ELR (cell line): ENCODE measurements at regions not wholly inside any gene's neighbourhood (a gene's known extent, or its start where the extent isn't known, plus 50 kb on each side); places are given as distances from the start of the nearest gene placed in this dataset.
"Not testable (repeated sequence)": the region's sequence is repeated elsewhere in the genome, so short reads cannot be mapped to it uniquely, and the experiment has no call there.

Source experiments
- DNase-seq: peaks from one replicate; pipeline ENCODE4 v3.0.0-alpha.2; 2015; ENCODE audit warnings: low read depth

GRCh38 chr2:107462181-107462580 is 364.5 kb upstream of the RGPD4 start:
- DNase-seq = no peak

GRCh38 chr2:107466241-107466640 is 360.5 kb upstream of the RGPD4 start:
- DNase-seq = no peak

GRCh38 chr2:107466984-107467773 is 359.5 kb upstream of the RGPD4 start:
- no peak for DNase-seq

DNA sequence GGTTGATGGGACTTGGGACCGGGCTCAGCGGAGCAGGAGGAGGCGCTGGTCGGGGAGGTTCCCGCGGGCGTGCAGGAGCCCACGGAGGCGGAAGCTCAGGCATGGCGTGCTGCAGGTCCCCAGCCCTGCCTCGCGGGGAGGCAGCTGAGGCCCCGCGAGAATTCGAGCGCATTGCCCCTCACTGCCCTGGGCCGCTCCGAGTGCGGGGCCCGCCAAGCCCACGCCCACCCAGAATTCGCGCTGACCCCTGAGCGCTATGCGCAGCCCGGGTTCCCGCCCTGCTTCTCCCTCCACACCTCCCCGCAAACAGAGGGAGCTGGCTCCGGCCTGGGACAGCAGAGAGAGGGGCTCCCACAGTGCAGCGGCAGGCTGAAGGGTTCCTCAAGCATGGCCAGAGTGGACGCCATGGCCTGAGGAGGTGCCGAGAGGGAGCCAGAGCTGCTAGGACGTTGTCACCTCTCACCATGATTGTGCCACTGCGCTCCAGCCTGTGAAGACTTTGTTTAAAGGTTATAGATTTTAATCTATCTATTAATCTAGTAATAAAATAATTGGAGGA is 357.2 kb upstream of the RGPD4 start:
- no peak for DNase-seq

DNA sequence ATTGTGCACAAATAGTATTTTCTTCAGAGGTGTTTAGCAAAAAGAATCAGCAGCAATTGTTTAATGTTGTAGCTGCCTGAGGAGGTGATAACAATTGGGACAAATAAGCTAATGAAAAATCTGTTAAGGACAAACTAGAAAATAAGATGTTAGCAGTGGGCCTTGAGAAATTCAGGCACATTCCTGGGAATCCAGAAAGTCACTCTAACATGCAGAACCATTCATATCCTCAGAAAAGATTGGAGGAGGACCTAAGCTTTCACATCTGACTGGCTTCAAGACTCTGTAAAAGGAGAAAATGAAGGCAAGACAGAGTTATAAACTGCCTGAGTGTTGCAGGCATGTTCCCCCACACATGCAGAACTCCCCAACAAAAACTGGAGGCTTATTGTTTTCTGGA is 353.5 kb upstream of the RGPD4 start:
- no peak for DNase-seq

DNA sequence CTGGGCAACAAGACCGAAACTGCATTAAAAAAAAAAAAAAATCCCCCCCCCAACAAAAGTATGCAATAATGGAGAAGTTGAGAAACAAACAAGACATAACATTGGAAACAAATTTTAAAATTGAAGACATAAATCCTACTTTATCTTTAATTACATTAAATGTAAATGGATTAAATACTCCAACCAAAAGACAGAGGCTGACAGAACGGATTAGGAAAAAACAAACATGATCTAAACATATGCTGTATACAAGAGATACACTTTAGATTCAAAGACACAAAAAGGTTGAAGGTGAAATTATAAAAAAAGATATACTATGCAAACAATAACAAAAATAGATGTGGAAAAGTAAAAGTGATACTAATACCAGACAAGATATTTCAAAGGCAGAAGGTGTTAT is 350.8 kb upstream of the RGPD4 start:
- DNase-seq = no peak

DNA sequence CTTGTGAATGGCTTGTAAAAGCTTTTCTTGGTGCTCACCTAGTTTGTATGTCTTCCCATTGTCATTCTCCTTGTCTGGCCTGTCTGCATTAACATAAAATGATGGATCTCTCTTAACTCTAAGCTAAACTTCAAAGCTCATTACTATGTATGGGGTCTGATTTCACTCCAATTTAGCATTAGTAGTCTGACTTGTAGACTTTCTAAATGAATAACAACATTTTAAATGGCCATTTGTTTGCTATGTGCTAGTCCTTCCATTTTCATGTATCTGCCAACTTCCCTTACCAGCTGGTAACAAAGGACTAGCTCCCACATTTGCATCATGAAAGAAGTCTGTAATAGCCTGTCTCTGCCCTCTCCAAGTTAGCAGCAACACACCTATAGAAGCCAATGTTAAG is 324.2 kb upstream of the RGPD4 start:
- no peak for DNase-seq

- DNase-seq = no peak
Observed at GRCh38 chr2:107511970-107512789, 314.5 kb upstream of the RGPD4 start.

DNA sequence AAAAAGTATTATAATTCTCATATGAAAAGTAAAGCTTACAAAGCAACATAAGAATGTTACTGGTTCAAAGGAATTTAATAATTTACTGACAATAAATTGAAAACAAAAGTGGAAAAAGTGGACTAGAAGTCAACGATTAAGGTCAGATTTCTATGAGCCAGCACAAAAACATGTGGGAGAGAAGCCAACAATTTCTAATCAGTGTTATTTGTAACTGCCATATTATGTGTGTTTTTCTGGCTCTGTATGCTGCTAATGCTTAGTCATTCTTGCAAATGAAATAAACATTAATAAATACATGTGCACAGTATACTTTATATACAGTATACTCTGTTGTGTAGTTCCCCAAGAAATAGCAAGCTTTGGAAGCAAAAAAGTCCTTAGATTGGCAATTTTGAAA is 301.3 kb upstream of the RGPD4 start:
- DNase-seq = peak; percentile 45

GRCh38 chr2:107529146-107529545 is 297.5 kb upstream of the RGPD4 start:
- DNase-seq = no peak

GRCh38 chr2:107530046-107530445 is 296.6 kb upstream of the RGPD4 start:
- no peak for DNase-seq

DNA sequence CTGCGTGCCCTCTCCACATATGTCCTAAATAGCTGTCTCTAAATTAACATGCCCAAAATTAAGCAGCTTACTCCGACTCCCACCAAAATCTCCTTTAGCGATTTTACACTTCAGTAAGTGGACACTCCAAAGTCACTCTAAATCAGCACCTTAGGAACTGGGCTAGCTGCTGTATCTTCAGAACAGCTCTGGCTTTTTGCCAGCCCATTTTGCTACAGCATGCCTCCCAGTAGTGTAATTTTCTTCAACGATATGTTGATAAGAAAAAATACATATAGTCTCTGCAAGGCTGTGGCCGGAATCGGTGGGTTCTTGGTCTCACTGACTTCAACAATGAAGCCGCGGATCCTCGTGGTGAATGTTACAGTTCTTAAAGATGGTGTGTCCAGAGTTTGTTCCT is 291.8 kb upstream of the RGPD4 start:
- DNase-seq = no peak

GRCh38 chr2:107535905-107536689 is 290.6 kb upstream of the RGPD4 start:
- not testable (repeated sequence) for DNase-seq

DNA sequence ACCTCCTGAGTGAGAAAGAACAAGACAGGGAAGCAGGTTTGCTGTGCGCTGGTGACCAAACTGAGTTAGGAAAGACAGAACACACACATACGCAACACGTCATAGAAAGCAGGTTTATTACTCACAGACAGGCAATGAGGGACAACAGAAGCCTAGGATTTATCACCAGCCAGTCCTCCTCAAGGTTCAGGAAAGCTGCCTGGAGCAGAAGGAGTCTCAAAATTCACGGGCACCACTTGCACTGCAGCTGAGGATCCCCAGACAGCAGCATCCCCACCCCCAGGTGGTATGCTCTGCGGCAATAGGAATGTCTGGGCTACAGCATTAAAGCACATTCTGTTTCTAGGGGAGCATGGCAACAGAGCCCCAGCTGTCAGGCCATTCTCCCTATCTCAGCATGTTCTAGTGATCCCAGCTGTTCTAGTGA is 284.4 kb upstream of the RGPD4 start:
- DNase-seq = no peak

DNA sequence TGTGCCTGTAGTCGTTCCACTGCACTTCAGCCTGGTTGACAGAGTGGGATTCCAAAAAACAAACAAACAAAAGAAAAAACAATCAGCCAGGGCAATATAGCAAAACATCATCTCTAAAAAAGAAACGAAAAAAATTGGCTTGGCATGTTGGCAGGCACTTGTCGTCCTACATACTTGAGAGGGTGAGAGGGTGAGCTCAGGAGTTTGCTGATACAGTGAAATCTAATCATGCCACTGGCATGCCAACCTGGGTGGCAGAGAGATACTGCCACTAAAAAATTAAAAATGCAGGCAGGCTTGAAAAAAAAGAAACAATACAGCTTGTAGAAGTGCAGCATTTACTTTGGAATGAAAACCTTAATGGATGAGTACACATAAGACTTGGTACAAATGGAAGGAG is 282.9 kb upstream of the RGPD4 start:
- DNase-seq = no peak

GRCh38 chr2:107545066-107545465 is 281.6 kb upstream of the RGPD4 start:
- no peak for DNase-seq

DNA sequence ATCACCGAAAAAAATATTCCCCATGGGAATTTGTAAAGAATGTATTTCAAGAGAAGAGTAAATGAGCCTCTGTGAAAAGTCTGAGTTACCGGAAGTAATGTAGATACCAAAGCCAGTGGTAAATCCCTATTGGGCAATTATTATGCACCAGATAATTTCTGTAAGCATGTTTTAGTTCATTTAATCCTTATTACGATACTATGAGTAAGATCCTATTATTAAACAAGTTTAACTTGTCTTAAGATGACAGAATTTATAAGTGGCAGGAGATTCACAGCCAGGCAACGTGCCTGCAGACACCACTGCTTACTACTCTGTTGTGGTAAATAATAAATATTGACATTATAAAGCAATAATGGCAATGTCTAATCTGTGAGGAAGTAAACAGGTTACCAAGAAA is 280.8 kb upstream of the RGPD4 start:
- DNase-seq = no peak

DNA sequence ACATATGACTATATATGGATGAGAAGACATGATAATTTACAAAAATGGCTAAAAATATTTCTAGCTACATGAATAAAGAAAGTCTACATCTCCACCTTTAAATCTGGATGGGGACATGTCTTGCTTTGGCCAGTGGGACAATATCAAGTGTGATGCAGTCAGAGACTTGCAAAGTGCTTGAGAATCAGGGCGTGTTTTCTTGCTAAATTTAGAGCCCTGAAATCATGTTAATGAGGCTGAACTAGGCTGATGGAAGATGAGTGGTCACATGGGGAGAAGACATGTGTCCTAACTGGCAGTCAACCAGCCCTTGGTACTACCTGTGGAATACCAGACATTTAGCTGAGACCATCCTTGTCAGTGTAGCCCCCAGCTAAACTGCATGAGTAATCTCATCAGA is 278.5 kb upstream of the RGPD4 start:
- DNase-seq = no peak

DNA sequence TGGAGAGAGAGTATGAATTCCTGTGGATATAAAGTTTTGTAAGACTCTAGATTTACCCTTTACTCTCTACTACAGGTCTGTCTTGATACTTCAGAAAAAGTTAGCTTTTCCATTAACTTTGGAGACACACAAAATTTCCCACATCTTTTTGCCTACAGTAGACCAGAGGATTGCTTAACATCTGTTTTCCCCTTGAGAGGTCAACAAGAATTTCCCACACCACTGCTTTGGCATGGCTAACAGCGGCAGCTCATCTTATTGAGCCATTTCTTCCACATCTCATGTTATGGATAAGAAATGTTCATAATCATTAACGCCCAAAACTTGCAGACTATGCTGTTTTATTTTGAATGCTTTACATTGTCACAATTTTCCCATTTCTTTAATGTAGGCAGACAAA is 273.6 kb upstream of the RGPD4 start:
- no peak for DNase-seq

DNA sequence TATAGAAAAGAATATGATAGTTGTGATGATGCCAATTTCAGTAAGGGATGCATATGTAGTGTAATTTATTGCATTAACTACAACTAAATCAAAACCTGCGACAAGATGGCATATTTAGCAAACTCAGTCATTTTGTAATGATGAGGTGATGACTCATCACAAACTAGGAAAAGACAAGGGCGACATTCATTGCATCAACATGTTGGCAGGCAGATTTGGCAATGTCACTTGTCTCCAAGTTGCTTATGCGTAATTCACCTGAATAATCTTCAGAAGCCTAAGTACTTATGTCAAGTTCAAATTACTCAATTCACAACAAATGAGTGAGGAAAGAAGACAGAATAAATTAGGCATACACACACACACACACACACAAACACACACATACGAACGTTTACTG is 273.2 kb upstream of the RGPD4 start:
- DNase-seq = peak; percentile 25

- no peak for DNase-seq
Observed at GRCh38 chr2:107556038-107556627, 270.6 kb upstream of the RGPD4 start.

DNA sequence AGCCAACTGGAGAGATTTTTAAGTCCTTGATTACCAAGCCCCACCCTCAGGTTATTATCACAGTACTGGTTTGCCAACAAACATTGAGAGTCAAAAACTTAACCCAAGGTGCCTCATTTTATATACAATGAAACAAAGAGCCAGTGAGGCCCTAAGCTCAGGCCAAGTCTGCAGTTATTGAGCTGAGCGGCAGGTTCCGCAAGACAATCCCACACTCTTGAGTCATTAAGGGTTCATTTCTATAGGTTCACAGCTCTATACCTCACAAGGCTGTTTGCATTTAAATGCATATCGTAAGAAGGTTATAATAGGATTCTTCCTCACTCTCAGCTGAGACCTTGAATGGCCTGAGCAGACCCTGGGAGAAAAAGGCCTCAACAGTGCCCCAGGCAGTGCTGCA is 268.4 kb upstream of the RGPD4 start:
- no peak for DNase-seq
